NCI-H1694 treated with DMSO at 0.1 percent for 48 hours (cell line): ENCODE measurements at regions not wholly inside any gene's neighbourhood (a gene's known extent, or its start where the extent isn't known, plus 50 kb on each side); places are given as distances from the start of the nearest gene placed in this dataset.

ENCODE experiments used
- DNase-seq: peaks from one replicate; lab custom pipeline; 2025; lab: John Stamatoyannopoulos, UW

- no peak for DNase-seq
Measured at GRCh38 chr16:66137853-66138252, 228.6 kb upstream of the CDH5 start.

GRCh38 chr16:66136841-66137240, 229.7 kb upstream of the CDH5 start:
- DNase-seq, result no peak

- DNase-seq, result no peak
Measured at GRCh38 chr16:66135838-66136237, 230.7 kb upstream of the CDH5 start.

- no peak for DNase-seq
Measured at GRCh38 chr16:66135421-66135831, 231.1 kb upstream of the CDH5 start.

GRCh38 chr16:66134875-66135274, 231.6 kb upstream of the CDH5 start:
- DNase-seq, result no peak

GRCh38 chr16:66133643-66134338, 232.7 kb upstream of the CDH5 start:
- no peak for DNase-seq

- no peak for DNase-seq
Measured at GRCh38 chr16:66131895-66132294, 234.6 kb upstream of the CDH5 start.

GRCh38 chr16:66131156-66131807, 235.2 kb upstream of the CDH5 start:
- DNase-seq, result no peak

- no peak for DNase-seq
Measured at GRCh38 chr16:66130296-66130905, 236.1 kb upstream of the CDH5 start.

- no peak for DNase-seq
Measured at GRCh38 chr16:66129196-66129595, 237.3 kb upstream of the CDH5 start.

- no peak for DNase-seq
Measured at GRCh38 chr16:66128371-66128770, 238.1 kb upstream of the CDH5 start.

GRCh38 chr16:66127459-66128370, 238.8 kb upstream of the CDH5 start:
- no peak for DNase-seq

- DNase-seq, result no peak
Measured at GRCh38 chr16:66121466-66121865, 245.0 kb upstream of the CDH5 start.

GRCh38 chr16:66120656-66121055, 245.8 kb upstream of the CDH5 start:
- DNase-seq, result no peak

GRCh38 chr16:66116163-66117002, 250.1 kb upstream of the CDH5 start:
- no peak for DNase-seq

- no peak for DNase-seq
Measured at GRCh38 chr16:66115373-66115772, 251.1 kb upstream of the CDH5 start.

- DNase-seq, result no peak
Measured at GRCh38 chr16:66113223-66113622, 253.3 kb upstream of the CDH5 start.

GRCh38 chr16:66109677-66110076, 256.8 kb upstream of the CDH5 start:
- DNase-seq, result no peak

GRCh38 chr16:66107661-66108060, 258.8 kb upstream of the CDH5 start:
- no peak for DNase-seq

GRCh38 chr16:66103211-66103610, 263.3 kb upstream of the CDH5 start:
- no peak for DNase-seq

GRCh38 chr16:66099306-66099705, 267.2 kb upstream of the CDH5 start:
- no peak for DNase-seq
